LNCAP (cell line): ENCODE measurements at regions not wholly inside any gene's neighbourhood (a gene's known extent, or its start where the extent isn't known, plus 50 kb on each side); places are given as distances from the start of the nearest gene placed in this dataset.

Experiments
- CTCF ChIP-seq: fragments of 450-650 bp; IDR thresholded peaks from 2 replicates; pipeline ENCODE4 v1.5.1; 2017; ENCODE audit warnings: mild to moderate bottlenecking

DNA sequence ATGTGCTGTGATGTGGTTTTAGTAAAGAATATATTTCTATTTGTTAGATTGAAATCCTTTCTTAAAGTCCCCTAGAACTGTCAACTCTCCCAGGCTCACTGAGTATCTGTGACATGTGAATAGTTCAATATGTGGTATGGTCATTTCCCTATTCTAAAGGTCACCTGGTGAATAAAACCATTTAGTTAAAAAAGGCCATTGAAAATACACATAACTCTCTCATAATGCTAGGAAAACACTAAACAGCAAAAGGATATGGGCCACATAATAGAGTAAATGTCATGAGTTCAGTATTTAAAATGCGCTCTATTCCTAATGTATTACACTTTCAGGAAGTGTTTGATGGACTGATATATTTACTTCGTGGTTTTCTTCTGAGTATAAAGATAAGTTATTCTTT is 420.9 kb upstream of the JAG1 start:
- TF ChIP-seq CTCF, result no peak

DNA sequence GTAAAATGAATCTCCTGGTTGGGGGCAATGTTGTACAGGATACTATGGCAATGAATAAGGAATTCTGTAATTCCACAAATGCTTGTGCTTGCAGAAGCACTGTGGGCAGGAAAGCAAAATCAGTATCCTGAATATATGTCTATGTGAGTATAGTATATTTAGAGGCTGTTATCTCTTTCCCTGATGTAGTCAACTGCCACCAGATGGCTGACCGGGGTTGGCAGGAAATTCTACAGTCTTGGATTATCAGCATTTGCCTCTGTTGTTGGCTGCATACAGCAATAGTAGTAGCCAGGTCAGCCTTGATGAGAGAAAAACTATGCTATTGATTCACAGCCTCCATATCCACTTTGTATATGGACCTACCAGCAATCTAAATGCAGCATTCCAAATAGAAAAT is 425.1 kb upstream of the JAG1 start:
- no peak; the same call in 1 of the 2 replicates for TF ChIP-seq CTCF

DNA sequence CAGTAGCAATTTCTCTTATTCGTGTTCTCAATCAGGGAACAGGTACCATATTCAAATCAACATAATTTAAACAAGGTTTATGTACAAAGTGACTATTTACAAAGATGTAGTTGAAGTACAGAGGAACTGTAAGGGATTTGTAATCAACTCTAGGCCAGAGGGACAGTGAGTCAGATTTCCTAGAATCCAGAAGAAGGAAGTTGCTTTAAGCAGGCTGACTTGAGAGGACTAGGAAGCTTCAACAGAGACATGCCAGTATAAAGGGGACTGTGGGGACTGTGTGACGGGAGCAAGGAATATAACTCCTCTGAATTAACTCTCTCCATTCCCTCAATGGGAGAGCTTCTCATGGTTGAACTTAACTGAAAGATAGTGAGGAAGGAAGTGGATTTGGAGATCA is 427.4 kb upstream of the JAG1 start:
- no peak for TF ChIP-seq CTCF

GRCh38 chr20:11101696-11102095 is 427.9 kb upstream of the JAG1 start:
- TF ChIP-seq CTCF, result no peak

DNA sequence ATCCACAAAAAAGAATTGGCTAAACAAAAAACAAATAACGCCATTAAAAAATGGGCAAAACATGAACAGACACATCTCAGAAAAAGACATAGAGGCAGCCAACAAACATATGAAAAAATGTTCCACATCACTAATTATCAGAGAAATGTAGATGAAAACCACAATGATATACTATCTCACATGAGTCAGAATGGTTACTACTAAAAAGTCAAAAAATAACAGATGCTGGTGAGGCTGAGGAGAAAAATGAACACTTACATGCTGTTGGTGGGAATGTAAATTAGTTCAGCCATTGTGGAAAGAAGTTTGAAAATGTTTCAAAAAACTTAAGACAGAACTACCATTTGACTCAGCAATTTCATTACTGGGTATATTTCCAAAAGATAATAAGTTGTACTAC is 430.1 kb upstream of the JAG1 start:
- no peak for TF ChIP-seq CTCF

GRCh38 chr20:11108102-11108810 is 434.5 kb upstream of the JAG1 start:
- TF ChIP-seq CTCF, result no peak

DNA sequence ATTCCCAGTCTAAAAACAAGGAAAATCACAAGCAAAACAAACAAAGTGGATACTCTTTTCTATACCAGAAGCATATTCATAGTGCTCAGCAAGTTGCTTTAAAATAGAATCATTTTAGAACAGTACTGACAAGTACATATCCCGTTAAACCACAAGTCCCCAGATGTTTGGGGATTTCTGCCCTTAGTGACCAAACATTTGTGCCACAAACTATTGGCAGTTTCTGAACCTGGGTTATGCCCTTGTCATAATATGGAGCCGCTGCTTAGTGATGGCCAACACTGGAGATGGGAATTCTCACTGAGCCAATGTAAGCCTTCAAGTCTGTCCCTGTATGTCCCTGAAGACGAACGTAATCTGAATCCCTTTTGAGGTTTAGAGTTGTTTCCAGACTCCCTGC is 436.7 kb upstream of the JAG1 start:
- no peak for TF ChIP-seq CTCF

DNA sequence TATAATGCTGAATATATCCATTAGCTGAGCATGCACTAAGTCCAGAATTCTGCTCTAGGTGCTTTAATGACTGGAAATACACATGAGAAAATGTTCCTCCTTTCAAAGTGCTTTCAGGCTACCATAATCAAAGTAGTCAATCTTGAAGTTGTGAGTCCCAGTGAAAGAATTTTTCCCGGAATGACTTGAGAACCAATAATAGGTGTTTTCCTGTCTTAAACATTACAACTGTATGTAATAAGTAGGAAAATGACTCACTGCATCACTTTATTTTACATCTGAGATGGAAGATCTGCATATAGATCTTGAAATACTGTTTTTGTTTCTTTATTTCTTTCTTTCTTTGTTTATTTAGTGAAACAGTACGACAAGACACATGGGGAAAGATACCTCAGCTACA is 437.4 kb upstream of the JAG1 start:
- no peak for TF ChIP-seq CTCF
